HepG2 (cell line): ENCODE measurements at regions not wholly inside any gene's neighbourhood (a gene's known extent, or its start where the extent isn't known, plus 50 kb on each side); places are given as distances from the start of the nearest gene placed in this dataset.

Experiments used
- AHDC1 ChIP-seq: sonication (generic); formaldehyde crosslinking; IDR thresholded peaks from 2 replicates; pipeline ENCODE4 v1.5.1; 2020; ENCODE audit warnings: mild to moderate bottlenecking, missing genetic modification reagents, borderline replicate concordance
- ATF1 ChIP-seq: IDR thresholded peaks from 2 replicates; pipeline ENCODE4 v1.6.1; 2016; ENCODE audit warnings: mild to moderate bottlenecking, control low read depth
- CEBPZ ChIP-seq: IDR thresholded peaks from 2 replicates; pipeline ENCODE4 v1.6.1; 2012; ENCODE audit warnings: low read length, improper control_type of control experiment
- GLMP ChIP-seq: sonication (generic); formaldehyde crosslinking; IDR thresholded peaks from 2 replicates; pipeline ENCODE4 v1.9.0; 2021; ENCODE audit warnings: missing genetic modification reagents, mild to moderate bottlenecking, borderline replicate concordance
- HBP1 ChIP-seq: IDR thresholded peaks from 2 replicates; pipeline ENCODE4 v1.6.1; 2016; ENCODE audit warnings: low read depth, control low read depth
- IKZF4 ChIP-seq: sonication (generic); formaldehyde crosslinking; IDR thresholded peaks from 2 replicates; pipeline ENCODE4 v1.5.1; 2020; ENCODE audit warnings: borderline replicate concordance, mild to moderate bottlenecking, low read depth, missing genetic modification reagents; ENCODE audit errors: not compliant biosample characterization
- SIX4 ChIP-seq: sonication (generic); formaldehyde crosslinking; IDR thresholded peaks from 2 replicates; pipeline ENCODE4 v1.4.0; 2020; ENCODE audit warnings: missing genetic modification reagents
- SMARCC2 ChIP-seq: fragments of 450-650 bp; IDR thresholded peaks from 2 replicates; pipeline ENCODE4 v1.6.1; 2017; ENCODE audit warnings: antibody characterized with exemption, mild to moderate bottlenecking
- TCF7 ChIP-seq: sonication (generic); IDR thresholded peaks from 2 replicates; pipeline ENCODE4 v1.6.1; 2016; ENCODE audit warnings: antibody characterized with exemption, low read depth
- ZNF160 ChIP-seq: sonication (generic); formaldehyde crosslinking; IDR thresholded peaks from 2 replicates; pipeline ENCODE4 v1.8.0; 2022; ENCODE audit warnings: mild to moderate bottlenecking, inconsistent platforms, missing genetic modification reagents
- ZNF17 ChIP-seq: sonication (generic); formaldehyde crosslinking; IDR thresholded peaks from 2 replicates; pipeline ENCODE4 v1.5.0; 2020; ENCODE audit warnings: mild to moderate bottlenecking, missing genetic modification reagents
- ZNF362 ChIP-seq: sonication (generic); formaldehyde crosslinking; IDR thresholded peaks from 2 replicates; pipeline ENCODE4 v1.4.0; 2020; ENCODE audit warnings: missing genetic modification reagents, mild to moderate bottlenecking, borderline replicate concordance
- ZNF484 ChIP-seq: sonication (generic); formaldehyde crosslinking; IDR thresholded peaks from 2 replicates; pipeline ENCODE4 v1.5.1; 2020; ENCODE audit warnings: mild to moderate bottlenecking, low read depth, missing genetic modification reagents, borderline replicate concordance
- ZNF761 ChIP-seq: sonication (generic); formaldehyde crosslinking; conservative IDR thresholded peaks from 2 replicates; pipeline ENCODE4 v1.4.0; 2020; ENCODE audit warnings: mild to moderate bottlenecking, missing genetic modification reagents

- no peak for TF ChIP-seq AHDC1 (CRISPR knock-in tag)
- TF ChIP-seq GLMP (CRISPR knock-in tag): no peak
- TF ChIP-seq ZNF17: no peak
- TF ChIP-seq SIX4: no peak
- no peak for TF ChIP-seq HBP1 (CRISPR knock-in tag)
- TF ChIP-seq ZNF484: no peak
- TF ChIP-seq ATF1 (CRISPR knock-in tag): no peak
- no peak for TF ChIP-seq SMARCC2
- TF ChIP-seq ZNF362: no peak
- no peak for TF ChIP-seq ZNF160 (CRISPR knock-in tag)
- TF ChIP-seq ZNF761: no peak
- TF ChIP-seq IKZF4: no peak
- no peak for TF ChIP-seq CEBPZ
- TF ChIP-seq TCF7: no peak
These were observed 456.2 kb downstream of the PCDH20 start (continued) for GRCh38 chr13:60959427-60959826.
